NCI-H82 treated with DMSO at 0.1 percent for 48 hours (cell line): ENCODE measurements at regions not wholly inside any gene's neighbourhood (a gene's known extent, or its start where the extent isn't known, plus 50 kb on each side); places are given as distances from the start of the nearest gene placed in this dataset.
"Not testable (repeated sequence)": the region's sequence is repeated elsewhere in the genome, so short reads cannot be mapped to it uniquely, and the experiment has no call there.

ENCODE experiments used
- DNase-seq: peaks from one replicate; lab custom pipeline; 2025; ENCODE audit not compliant: unreplicated experiment; lab: John Stamatoyannopoulos, UW

DNA sequence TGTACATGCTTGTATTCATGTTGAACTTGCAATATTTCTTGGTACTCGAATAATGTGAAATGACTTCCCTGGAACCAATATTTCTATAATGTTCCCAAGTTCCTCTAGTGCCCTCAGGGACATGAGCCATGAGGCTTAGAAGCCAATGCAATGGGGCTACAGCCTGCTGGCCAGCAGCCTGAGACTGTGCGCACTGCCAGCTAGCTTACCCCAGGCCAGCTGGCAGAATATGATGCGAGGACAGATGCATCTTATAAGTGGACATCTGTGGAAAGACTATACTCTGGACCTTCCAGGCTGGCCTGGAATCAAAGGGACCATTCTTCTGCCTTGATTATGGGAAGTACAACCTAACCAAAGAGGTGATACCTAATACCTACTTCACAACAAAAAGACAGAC is 1862.0 kb upstream of the ACO1 start:
- no peak for DNase-seq

- no peak for DNase-seq
These were observed 1860.1 kb upstream of the ACO1 start for GRCh38 chr9:30524311-30524710.

- DNase-seq = no peak
These were observed 1850.0 kb upstream of the ACO1 start for GRCh38 chr9:30534455-30534854.

DNA sequence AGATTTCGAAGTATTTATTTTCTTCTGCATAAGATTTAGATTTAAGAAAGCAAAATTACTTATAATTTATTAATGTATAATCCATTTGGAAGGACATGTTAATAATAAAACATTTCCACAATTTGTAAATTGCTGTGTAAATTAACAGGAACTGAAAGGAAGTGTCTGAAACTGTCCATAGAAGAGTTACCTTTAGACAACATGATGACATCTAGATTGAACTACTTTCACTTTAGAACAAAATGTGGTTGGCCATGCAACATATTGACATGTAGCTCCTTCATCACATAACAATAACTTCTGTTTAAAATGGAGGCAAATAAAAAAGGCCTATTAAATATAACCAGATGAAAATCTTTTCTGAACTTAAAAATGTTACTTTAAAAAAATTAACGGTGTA is 1849.5 kb upstream of the ACO1 start:
- no peak for DNase-seq

DNA sequence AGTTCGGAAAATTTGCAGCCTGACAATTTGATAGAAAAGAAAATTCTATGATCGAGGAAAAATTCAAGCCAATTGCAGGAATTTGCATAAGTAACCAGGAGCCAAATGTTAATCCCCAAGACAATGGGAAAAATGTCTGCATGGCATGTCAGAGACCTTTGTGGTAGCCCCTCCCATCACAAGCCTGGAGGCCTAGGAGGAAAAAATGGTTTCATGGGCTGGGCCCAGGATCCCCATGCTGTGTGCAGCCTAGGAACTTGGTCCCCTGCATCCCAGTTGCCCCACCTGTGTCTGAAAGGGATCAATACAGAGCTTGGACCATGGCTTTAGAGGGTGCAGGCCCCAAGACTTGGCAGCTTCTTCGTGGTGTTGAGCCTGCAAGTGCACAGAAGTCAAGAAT is 1847.9 kb upstream of the ACO1 start:
- DNase-seq = no peak

DNA sequence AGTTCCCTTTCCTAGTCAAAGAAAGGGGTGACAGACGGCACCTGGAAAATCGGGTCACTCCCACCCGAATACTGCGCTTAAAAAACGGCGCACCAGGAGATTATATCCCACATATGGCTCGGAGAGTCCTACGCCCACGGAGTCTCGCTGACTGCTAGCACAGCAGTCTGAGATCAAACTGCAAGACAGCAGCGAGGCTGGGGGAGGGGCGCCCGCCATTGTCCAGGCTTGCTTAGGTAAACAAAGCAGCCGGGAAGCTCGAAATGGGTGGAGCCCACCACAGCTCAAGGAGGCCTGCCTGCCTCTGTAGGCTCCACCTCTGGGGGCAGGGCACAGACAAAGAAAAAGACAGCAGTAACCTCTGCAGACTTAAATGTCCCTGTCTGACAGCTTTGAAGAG is 1844.7 kb upstream of the ACO1 start:
- not testable (repeated sequence) for DNase-seq

- no peak for DNase-seq
These were observed 1809.9 kb upstream of the ACO1 start for GRCh38 chr9:30574355-30575151.

GRCh38 chr9:30575218-30575617 is 1809.2 kb upstream of the ACO1 start:
- DNase-seq = no peak

- DNase-seq = no peak
These were observed 1808.8 kb upstream of the ACO1 start for GRCh38 chr9:30575691-30576090.

DNA sequence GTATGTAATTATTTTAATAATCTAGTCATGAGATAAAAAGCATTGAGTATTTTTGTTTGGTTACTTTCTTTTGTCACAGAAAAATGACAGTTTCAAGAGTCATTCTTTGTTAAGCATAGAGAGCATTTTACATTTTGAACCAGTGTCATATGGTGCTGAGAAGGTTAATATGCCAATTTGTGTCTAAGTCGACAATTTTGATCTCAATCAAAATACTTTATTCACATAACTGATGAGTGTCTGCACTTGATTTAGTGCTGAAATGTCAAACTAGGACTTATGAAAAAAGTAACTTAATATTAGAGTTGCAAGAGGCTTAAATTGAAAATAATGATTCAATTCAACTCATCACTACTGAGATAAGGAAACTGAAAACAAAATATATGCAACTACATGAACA is 1804.6 kb upstream of the ACO1 start:
- no peak for DNase-seq

DNA sequence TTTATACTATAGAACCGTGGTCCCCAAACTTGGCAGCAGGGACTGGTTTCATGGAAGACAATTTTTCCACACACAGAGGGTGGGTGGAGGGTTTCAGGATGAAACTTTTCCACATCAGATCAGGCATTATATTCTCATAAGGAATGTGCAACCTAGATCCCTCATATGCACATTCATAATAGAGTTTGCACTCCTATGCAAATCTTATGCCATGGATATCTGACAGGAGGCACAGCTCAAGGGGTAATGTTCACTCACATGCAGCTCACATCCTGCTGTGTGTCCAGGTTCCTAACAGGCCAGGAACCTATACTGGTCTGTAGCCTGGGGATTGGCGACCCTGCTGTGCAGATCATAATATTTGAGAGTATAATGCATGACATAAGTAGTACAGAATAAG is 1802.2 kb upstream of the ACO1 start:
- DNase-seq = no peak

GRCh38 chr9:30584559-30584958 is 1799.9 kb upstream of the ACO1 start:
- no peak for DNase-seq

- no peak for DNase-seq
These were observed 1793.0 kb upstream of the ACO1 start for GRCh38 chr9:30591461-30591860.

DNA sequence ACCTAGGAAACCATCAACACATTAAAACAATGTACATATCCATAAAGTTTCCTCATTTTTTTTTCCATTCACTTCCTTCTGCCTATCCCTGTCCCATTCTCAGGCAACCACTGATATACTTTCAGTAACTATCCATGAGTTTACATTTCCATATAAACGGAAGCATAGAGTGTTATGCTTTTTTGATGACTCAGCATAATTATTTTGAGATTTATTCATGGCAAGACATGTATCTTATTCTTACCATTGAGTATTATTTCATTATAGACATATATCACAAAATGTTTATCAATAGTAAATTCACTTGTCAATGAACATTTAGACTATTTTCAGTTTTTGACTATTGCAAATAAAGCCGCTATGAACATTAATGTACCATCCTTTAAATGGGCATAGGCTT is 1786.8 kb upstream of the ACO1 start:
- no peak for DNase-seq

GRCh38 chr9:30605936-30606335 is 1778.5 kb upstream of the ACO1 start:
- no peak for DNase-seq

- DNase-seq = no peak
These were observed 1774.7 kb upstream of the ACO1 start for GRCh38 chr9:30609713-30610112.

DNA sequence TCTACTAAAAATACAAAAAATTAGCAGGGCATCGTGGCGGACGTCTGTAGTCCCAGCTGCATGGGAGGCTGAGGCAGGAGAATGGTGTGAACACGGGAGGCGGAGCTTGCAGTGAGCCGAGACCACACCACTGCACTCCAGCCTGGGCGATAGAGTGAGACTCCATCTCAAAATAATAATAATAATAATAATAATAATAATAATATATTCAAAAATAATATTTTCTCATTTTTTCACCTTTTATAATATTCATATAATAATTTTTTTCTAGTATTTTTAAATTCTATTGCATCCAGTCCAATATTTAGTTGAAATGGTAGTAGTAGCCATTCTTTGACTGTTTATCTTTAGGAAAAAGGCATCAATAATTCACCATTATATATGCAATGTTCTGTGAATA is 1767.7 kb upstream of the ACO1 start:
- not testable (repeated sequence) for DNase-seq

DNA sequence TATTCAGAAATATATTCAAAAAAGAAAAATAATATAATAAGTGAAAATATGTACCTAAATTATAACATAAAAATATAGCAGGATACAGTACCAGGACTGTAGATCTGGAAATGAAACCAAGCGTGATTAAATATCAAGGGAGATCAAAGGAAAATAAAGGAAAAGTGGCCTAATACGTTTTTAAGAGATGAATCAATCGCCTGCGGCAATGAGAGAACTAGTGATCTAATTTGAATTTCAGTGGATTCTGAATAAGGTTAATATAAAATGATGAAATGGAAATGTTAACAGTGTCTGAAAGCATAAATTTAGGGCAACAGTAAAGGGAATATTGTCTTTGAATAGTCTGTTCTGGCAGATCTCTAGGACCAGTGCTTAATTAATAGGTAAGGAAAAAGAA is 1761.9 kb upstream of the ACO1 start:
- DNase-seq = no peak

- no peak for DNase-seq
These were observed 1755.4 kb upstream of the ACO1 start for GRCh38 chr9:30628915-30629567.

GRCh38 chr9:30630459-30630858 is 1754.0 kb upstream of the ACO1 start:
- no peak for DNase-seq

- DNase-seq = not testable (repeated sequence)
These were observed 1737.8 kb upstream of the ACO1 start for GRCh38 chr9:30646639-30647038.

DNA sequence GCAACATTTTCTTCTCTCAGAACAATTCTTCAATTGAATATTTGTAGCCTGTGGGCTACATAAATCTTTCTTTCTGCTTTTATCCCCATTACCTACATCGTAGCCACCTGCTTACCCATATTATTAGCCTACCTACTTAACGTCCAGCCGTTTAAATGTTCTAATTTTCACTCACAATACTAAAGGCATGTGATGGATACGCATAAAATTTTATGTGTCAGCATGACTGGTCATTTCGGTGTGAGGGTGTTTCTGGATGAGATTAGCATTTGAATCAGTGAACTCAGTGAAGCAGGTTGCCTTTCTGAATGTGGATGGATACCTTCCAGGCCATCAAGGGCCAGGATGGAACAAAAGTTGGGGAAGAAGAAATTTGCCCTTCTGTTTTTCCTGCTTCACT is 1722.5 kb upstream of the ACO1 start:
- no peak for DNase-seq
